ENCODE measurements at regions not wholly inside any gene's neighbourhood (a gene's known extent, or its start where the extent isn't known, plus 50 kb on each side); places are given as distances from the start of the nearest gene placed in this dataset.

DNA sequence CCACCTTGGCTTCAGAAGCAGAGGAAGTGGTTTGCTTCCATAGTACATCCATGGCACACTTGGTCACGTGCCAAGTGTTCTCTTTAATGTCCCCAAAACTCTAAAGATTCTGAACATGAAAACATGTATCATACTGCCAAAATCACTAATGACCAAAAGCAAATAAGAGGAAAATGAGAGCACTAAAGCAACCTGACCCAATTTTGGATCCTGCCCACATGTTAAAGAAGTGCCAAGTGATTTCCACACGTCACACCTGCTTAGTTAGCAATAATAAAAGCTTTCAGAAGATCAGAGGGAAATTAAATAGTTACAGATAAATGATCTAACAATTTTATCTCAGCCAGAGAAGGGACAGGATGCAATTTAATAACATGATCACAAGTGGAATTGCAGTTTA, 1170.0 kb downstream of the XPNPEP1 start:
- intact Hi-C loops (cut with DNase I, micrococcal nuclease): no loop called here
- TF ChIP-seq CTCF (IDR thresholded peaks at IDR 0.05): no peak
- ATAC-seq: no peak
- no peaks in the 10 kb centered on the region for H3K4me1 ChIP-seq (ENCODE audit: low read depth)
- H3K4me3 ChIP-seq: no peak overlapping the region
- no peaks in the 10 kb centered on the region for H3K36me3 ChIP-seq (ENCODE audit: low read depth)
- H3K9me3 ChIP-seq: no peaks in the 10 kb centered on the region
- no peak for DNase-seq

- intact Hi-C loops (cut with DNase I, micrococcal nuclease): no loop called here
- H3K36me3 ChIP-seq (ENCODE audit: low read depth): no peaks in the 10 kb centered on the region
- ATAC-seq: no peak
- H3K4me3 ChIP-seq: no peak overlapping the region
- no peaks in the 10 kb centered on the region for H3K9me3 ChIP-seq
- DNase-seq: no peak
- no peaks in the 10 kb centered on the region for H3K4me1 ChIP-seq (ENCODE audit: low read depth)
- TF ChIP-seq CTCF (IDR thresholded peaks at IDR 0.05): no peak
These were observed 1174.3 kb downstream of the XPNPEP1 start for GRCh38 chr10:108749042-108749441.

GRCh38 chr10:108736111-108736510, 1187.2 kb downstream of the XPNPEP1 start:
- TF ChIP-seq CTCF (IDR thresholded peaks at IDR 0.05): no peak
- Histone ChIP-seq H3K4me3 (no peak overlapping the region), H3K9me3 (no peaks in the 10 kb centered on the region), H3K36me3 (ENCODE audit: low read depth) (no peaks in the 10 kb centered on the region), H3K4me1 (ENCODE audit: low read depth) (no peaks in the 10 kb centered on the region)
- DNase-seq (no peak), ATAC-seq (no peak)
- intact Hi-C loops (cut with DNase I, micrococcal nuclease): no loop called here

GRCh38 chr10:108735380-108735779, 1187.9 kb downstream of the XPNPEP1 start:
- no peaks in the 10 kb centered on the region for H3K36me3 ChIP-seq (ENCODE audit: low read depth)
- intact Hi-C loops (cut with DNase I, micrococcal nuclease): no loop called here
- H3K9me3 ChIP-seq: no peaks in the 10 kb centered on the region
- no peak overlapping the region for H3K4me3 ChIP-seq
- DNase-seq: no peak
- ATAC-seq: no peak
- no peaks in the 10 kb centered on the region for H3K4me1 ChIP-seq (ENCODE audit: low read depth)
- TF ChIP-seq CTCF (IDR thresholded peaks at IDR 0.05): no peak

DNA sequence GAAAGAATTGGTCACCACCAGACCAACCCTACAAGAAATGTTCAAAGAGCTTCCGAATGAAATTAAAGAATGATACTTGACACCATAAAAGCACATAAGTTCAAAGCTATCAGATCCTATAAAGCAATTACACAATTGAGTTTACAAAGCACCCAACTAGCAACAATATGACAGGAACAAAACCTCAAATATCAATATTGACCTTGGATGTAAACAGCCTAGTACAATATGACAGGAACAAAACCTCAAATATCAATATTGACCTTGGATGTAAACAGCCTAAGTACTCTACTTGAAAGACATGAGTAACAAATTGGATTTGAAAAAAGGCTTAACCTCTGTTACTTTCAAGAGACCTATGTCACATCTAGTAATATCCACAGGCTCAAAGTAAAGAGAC, 1201.4 kb downstream of the XPNPEP1 start:
- no peak for ATAC-seq
- Histone ChIP-seq H3K4me3 (no peak overlapping the region), H3K4me1 (ENCODE audit: low read depth) (no peaks in the 10 kb centered on the region), H3K36me3 (ENCODE audit: low read depth) (no peaks in the 10 kb centered on the region), H3K9me3 (peaks cover 14% of the 10 kb centered on the region)
- no peak for DNase-seq
- no peak for TF ChIP-seq CTCF (IDR thresholded peaks at IDR 0.05)
- intact Hi-C loops (cut with DNase I, micrococcal nuclease): no loop called here

DNA sequence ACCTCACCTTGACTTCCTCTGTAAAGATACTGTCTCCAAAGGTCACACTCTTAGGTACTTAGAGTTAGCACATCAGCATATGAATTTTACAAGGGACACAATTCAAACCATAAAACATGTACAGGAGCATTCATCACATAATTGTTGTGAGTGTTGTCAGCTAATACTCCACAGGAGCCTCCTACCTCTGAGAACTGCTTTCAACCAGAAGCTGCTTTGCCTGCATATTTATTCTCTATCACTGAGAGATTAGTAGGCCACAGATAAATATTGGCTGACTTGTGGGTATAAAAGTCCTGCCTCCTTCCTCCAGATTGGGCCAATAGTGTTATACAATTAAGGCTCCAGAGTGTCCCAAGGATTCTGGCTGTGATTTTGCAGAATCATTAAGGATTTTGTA, 1207.0 kb downstream of the XPNPEP1 start:
- intact Hi-C loops (cut with DNase I, micrococcal nuclease): no loop called here
- Histone ChIP-seq H3K4me1 (ENCODE audit: low read depth) (no peaks in the 10 kb centered on the region), H3K9me3 (peaks cover 10% of the 10 kb centered on the region), H3K36me3 (ENCODE audit: low read depth) (no peaks in the 10 kb centered on the region), H3K4me3 (no peak overlapping the region)
- DNase-seq: no peak
- no peak for ATAC-seq
- TF ChIP-seq CTCF (IDR thresholded peaks at IDR 0.05): no peak

Measured in mucosa of descending colon (tissue), 3 donors.